ENCODE measurements at regions not wholly inside any gene's neighbourhood (a gene's known extent, or its start where the extent isn't known, plus 50 kb on each side); places are given as distances from the start of the nearest gene placed in this dataset.

- intact Hi-C loops (cut with micrococcal nuclease): no loop called here
Observed at GRCh38 chr2:41647468-41648050, 400.3 kb upstream of the PKDCC start.

GRCh38 chr2:41657226-41657625 lies 390.6 kb upstream of the PKDCC start:
- intact Hi-C loops (cut with micrococcal nuclease): no loop called here

- intact Hi-C loops (cut with micrococcal nuclease): no loop called here
Observed at GRCh38 chr2:41659758-41660157, 388.1 kb upstream of the PKDCC start.

GRCh38 chr2:41662461-41662860 lies 385.4 kb upstream of the PKDCC start:
- intact Hi-C loops (cut with micrococcal nuclease): no loop called here

GRCh38 chr2:41663056-41663455 lies 384.8 kb upstream of the PKDCC start:
- intact Hi-C loops (cut with micrococcal nuclease): no loop called here

GRCh38 chr2:41668529-41668928 lies 379.3 kb upstream of the PKDCC start:
- intact Hi-C loops (cut with micrococcal nuclease): no loop called here

- intact Hi-C loops (cut with micrococcal nuclease): no loop called here
Observed at GRCh38 chr2:41678639-41679038, 369.2 kb upstream of the PKDCC start.

- intact Hi-C loops (cut with micrococcal nuclease): no loop called here
Observed at GRCh38 chr2:41686156-41686555, 361.7 kb upstream of the PKDCC start.

- intact Hi-C loops (cut with micrococcal nuclease): no loop called here
Observed at GRCh38 chr2:41691561-41691960, 356.3 kb upstream of the PKDCC start.

GRCh38 chr2:41694536-41695049 lies 353.2 kb upstream of the PKDCC start:
- intact Hi-C loops (cut with micrococcal nuclease): no loop called here

- intact Hi-C loops (cut with micrococcal nuclease): no loop called here
Observed at GRCh38 chr2:41695198-41696113, 352.4 kb upstream of the PKDCC start.

- intact Hi-C loops (cut with micrococcal nuclease): no loop called here
Observed at GRCh38 chr2:41697389-41697788, 350.4 kb upstream of the PKDCC start.

- intact Hi-C loops (cut with micrococcal nuclease): no loop called here
Observed at GRCh38 chr2:41698678-41699422, 349.0 kb upstream of the PKDCC start.

- intact Hi-C loops (cut with micrococcal nuclease): no loop called here
Observed at GRCh38 chr2:41701231-41701630, 346.6 kb upstream of the PKDCC start.

GRCh38 chr2:41703123-41703522 lies 344.7 kb upstream of the PKDCC start:
- intact Hi-C loops (cut with micrococcal nuclease): no loop called here

GRCh38 chr2:41705634-41706033 lies 342.2 kb upstream of the PKDCC start:
- intact Hi-C loops (cut with micrococcal nuclease): no loop called here

GRCh38 chr2:41706286-41706685 lies 341.5 kb upstream of the PKDCC start:
- intact Hi-C loops (cut with micrococcal nuclease): no loop called here

GRCh38 chr2:41707790-41708451 lies 339.9 kb upstream of the PKDCC start:
- intact Hi-C loops (cut with micrococcal nuclease): no loop called here

- intact Hi-C loops (cut with micrococcal nuclease): no loop called here
Observed at GRCh38 chr2:41709702-41710599, 337.9 kb upstream of the PKDCC start.

GRCh38 chr2:41710944-41711343 lies 336.9 kb upstream of the PKDCC start:
- intact Hi-C loops (cut with micrococcal nuclease): no loop called here
